GM12872 (cell line): ENCODE measurements at regions not wholly inside any gene's neighbourhood (a gene's known extent, or its start where the extent isn't known, plus 50 kb on each side); places are given as distances from the start of the nearest gene placed in this dataset.

Experiments
- TF ChIP-seq, protein P1 (sequence below): IDR thresholded peaks from 3 replicates; pipeline ENCODE4 v1.5.1; 2011; ENCODE audit warnings: low read depth, mild to moderate bottlenecking, low read length, moderate library complexity; ENCODE audit not compliant: insufficient read depth

- TF ChIP-seq, protein P1, sequence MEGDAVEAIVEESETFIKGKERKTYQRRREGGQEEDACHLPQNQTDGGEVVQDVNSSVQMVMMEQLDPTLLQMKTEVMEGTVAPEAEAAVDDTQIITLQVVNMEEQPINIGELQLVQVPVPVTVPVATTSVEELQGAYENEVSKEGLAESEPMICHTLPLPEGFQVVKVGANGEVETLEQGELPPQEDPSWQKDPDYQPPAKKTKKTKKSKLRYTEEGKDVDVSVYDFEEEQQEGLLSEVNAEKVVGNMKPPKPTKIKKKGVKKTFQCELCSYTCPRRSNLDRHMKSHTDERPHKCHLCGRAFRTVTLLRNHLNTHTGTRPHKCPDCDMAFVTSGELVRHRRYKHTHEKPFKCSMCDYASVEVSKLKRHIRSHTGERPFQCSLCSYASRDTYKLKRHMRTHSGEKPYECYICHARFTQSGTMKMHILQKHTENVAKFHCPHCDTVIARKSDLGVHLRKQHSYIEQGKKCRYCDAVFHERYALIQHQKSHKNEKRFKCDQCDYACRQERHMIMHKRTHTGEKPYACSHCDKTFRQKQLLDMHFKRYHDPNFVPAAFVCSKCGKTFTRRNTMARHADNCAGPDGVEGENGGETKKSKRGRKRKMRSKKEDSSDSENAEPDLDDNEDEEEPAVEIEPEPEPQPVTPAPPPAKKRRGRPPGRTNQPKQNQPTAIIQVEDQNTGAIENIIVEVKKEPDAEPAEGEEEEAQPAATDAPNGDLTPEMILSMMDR: no peak
These were observed 399.2 kb downstream of the NLGN4X start for GRCh38 chrX:5829469-5829868.

GRCh38 chrX:5829060-5829459 lies 399.6 kb downstream of the NLGN4X start:
- TF ChIP-seq, protein P1: no peak

DNA sequence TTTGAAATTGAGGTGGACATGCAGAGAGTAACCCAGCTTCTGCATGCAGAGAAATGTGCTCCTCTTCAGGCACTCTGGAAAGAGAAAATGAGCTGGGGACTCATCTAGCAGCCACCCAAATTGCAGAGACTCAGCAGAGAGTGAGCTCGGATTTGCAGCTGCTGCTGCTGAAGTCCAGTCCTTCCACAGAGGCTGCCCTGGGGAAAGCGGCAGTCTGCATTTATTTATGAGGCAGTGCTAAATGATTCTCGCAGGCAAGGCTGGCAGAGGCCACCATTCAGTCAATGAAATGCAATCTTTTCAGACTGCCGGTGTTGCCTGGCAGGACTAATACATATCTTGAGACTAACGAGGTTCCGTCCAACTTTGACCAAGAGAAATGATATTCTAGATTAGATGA lies 404.8 kb downstream of the NLGN4X start:
- TF ChIP-seq, protein P1: no peak

GRCh38 chrX:5810636-5811035 lies 418.0 kb downstream of the NLGN4X start:
- TF ChIP-seq, protein P1: no peak

DNA sequence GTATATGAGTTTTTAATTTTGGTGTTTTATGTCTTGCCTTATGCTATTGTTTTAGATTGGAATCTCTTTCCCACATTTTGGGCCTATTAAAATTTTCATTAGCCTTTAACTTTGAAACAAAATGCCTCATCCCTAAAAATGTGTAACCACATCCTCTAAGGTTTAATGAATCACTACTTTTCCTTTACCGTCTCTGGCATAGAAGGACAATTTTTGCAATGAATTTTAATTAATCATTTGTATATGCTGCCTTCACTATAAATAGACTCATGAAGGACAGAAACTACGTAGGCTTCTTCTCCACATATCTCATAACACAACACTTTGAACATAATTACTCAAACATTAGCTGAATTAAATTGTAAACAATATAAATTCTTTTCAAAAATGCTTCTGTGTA lies 421.5 kb downstream of the NLGN4X start:
- TF ChIP-seq, protein P1: no peak

- TF ChIP-seq, protein P1: no peak
These were observed 426.3 kb downstream of the NLGN4X start for GRCh38 chrX:5802391-5802790.

DNA sequence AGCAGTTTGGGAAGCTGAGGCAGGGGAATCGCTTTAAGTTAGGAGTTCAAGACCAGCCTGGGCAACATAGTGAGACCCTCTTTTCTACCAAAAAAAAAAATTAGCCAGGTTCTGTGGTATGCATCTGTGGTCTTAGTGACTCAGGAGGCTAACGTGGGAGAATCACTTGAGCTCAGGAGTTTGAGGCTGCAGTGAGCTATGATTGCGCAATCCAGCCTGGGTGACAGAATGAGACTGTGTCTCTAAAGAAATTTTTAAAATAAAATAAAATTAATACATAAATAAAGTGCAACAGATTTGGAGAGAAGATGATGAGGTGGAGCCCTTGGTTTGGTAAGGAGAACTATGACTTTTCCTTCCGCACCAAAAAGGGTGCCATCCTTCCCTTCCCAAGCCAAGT lies 436.9 kb downstream of the NLGN4X start:
- TF ChIP-seq, protein P1: no peak

- TF ChIP-seq, protein P1: no peak
These were observed 439.8 kb downstream of the NLGN4X start for GRCh38 chrX:5788910-5789309.
